Head of caudate nucleus (tissue), 42 donors: ENCODE measurements at regions not wholly inside any gene's neighbourhood (a gene's known extent, or its start where the extent isn't known, plus 50 kb on each side); places are given as distances from the start of the nearest gene placed in this dataset.
A peak's percentile ranks its signal among the peaks of the same experiment; 100 is the strongest.
"Not testable (repeated sequence)": the region's sequence is repeated elsewhere in the genome, so short reads cannot be mapped to it uniquely, and the experiment has no call there.

ENCODE experiments used
- DNase-seq, 42 donors: peaks; one replicate each; pipeline versions ENCODE4 v3.0.0 to v3.0.0-alpha.2; 2020 to 2021; ENCODE audit warnings: mixed read lengths in 7 of 42
- intact Hi-C: fragments of 100-400 bp; cut with DNase I; formaldehyde crosslinking; loops from one replicate; pipeline ENCODE4 v1.15.0; 2022

DNA sequence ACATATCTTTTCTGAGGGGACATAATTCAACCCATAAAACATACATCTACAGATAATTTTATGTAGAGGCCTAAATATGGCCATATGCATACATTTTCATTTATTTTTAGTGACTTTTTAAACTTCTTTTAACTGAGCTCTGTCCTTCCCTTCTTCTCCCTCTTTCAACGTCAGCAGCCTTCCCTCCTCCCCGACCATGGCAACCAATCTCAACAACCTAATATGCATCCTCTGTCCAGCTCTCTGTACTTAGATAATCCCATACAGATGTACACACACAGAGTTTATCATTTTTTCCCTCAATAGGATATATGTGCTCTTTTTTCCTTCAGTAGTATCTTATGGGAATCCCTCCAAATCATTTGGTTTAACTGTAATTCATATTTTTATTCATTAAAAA is 94.3 kb downstream of the CCDC71L start:
- intact Hi-C loops: no loop called here
- no peak for DNase-seq

DNA sequence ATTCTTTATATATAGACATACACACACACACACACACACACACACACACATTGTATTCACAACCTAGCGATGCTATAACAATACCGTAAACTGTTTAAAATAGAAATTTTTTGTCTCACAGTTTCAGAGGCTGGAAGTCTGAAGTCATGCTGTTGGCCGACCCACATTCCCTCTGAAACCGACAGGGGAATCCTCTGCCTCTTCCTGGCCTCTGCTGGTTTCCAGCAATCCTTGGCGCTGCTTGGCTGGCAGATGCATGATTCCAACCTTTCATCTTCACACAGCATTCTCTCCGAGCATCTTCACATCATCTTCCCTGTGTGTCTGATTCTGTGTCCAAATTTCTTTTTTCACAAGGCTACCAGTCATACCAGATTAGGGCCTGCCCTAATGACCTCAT is 94.8 kb downstream of the CCDC71L start:
- DNase-seq: no peak
- intact Hi-C loops: no loop called here

DNA sequence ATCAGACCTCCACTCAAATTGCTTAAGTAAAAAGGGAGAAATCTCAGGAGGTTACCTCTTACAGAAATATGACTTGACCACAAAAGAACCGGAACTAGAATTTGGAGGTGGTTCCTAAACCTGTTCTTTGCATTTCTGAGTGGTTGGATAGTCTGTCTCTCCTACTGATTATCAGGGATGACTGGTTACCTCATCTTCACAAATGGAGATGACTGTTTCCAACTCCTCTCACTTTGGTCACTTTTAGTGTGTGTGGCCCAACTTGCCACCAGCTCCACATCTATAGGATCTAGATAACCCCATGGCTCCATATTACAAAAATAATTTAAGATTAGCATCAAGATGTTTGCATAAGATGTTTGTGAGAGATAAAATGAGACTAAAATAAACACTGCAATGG is 95.5 kb downstream of the CCDC71L start:
- DNase-seq: no peak
- intact Hi-C loops: no loop called here

DNA sequence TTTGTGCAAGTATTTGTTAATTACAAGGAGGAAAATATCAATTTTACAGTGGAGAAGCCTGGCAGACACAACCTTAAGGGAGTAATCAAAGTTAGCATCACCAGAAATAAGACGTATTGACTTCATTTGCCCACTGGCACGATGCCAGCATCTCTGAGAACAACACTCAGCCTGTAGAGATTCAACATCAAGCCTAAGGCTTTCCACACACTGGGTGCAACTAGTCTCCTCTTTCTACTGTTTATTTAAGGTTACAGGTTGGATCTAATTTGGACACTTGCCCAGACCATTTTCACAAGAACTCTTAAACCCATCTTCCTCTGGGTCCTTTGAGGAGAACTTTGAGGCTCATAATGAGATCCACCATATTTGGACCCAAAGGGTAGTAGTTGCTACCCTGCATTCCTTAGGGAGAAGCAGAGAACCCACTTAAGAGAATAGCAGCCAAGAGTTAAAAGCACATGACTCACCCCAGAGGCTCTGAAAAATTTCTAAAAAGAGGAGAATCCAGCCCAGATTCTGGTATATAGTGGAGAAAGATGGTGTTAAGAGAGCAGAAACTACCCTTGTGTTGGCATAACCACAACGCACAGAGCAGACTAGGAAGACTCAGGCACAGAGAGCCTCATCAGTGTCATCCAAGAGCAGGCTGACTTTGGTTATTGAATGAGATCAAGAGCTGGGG is 97.3 kb downstream of the CCDC71L start:
- intact Hi-C loops: no loop called here
- DNase-seq: no peak

DNA sequence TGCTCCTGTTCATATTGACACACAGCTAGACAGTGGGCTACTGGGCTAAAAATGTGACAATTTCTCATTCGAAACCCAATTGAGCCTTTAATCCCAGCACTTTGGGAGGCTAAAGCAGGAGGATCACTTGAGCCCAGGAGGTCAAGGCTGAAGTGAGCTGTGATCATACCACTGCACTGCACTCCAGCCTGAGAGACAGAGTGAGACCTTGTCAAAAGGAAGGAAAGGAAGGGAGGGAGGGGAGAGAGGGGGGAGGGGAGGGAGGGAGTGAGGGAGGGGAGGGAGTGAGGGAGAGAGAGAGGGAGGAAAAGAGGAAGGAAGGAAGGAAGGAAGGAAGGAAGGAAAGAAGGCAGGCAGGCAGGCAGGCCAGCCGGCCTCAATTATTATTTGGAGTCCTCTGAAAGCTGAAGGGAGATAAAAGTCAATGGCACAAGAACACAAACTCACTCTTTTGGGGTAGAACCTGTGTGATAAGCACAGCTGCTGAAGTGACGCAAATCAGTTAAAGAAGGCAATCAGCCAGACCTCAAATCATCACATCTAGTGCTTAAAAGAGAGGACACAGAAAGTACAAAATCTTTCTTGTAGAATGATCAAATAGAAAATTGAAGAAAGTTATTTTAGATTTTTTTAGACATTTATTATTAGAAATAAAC is 98.1 kb downstream of the CCDC71L start:
- DNase-seq: no peak

DNA sequence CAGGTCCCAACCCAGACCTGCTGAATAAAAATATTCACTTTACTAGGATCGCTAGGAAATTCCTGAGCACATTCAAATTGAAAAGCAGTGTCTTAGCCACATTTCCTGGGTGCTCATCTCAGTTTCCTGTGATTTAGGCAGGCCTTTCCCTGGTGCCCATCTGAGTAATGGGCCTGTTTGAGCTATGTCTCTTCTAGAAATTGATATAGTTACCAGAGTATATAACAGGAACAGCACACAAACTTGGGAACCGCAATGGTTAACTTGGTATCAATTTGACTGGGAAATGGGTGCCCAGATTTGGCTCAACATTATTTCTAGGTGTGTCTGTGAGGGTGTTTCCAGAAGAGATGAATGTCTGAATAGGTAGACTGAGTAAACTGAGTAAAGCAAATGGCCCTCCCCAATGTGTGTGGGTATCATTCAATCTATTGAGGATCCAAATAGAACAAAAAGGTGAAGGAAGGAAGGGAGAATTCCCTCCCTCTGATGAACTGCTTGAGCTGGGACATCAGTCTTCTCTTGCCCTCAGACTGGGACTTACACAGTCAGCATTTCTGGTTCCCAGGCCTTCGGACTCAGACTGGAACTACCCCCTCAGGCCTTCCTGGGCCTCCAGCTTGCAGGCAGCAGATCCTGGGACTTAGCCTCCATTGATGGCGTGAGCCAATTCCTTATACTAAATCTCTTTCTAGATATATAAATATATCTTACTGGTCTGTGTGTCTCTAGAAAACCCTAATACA is 99.1 kb downstream of the CCDC71L start:
- no peak for DNase-seq
- intact Hi-C loops: no loop called here

More for the DNA sequence above, 98.1 kb downstream of the CCDC71L start:
- intact Hi-C loops: no loop called here

DNA sequence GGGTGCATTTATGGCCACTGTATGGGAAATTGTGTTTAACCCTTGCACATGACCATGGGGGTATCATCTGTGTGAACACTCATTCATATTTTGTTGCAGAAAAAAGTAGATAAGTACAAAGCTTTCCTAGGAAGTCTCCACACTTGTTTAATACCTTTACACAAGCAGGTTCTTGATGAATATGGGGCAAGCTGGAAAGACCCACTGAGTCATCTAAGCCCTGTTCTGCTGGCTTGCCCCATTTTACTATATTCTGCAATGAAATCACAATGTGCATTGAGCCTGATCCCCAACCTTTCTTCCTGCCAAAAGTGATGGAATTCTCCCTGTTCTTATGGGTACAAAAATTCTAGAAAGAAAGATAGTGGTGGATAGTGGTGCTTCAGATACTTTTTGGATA is 99.8 kb downstream of the CCDC71L start:
- no peak for DNase-seq
- intact Hi-C loops: no loop called here

DNA sequence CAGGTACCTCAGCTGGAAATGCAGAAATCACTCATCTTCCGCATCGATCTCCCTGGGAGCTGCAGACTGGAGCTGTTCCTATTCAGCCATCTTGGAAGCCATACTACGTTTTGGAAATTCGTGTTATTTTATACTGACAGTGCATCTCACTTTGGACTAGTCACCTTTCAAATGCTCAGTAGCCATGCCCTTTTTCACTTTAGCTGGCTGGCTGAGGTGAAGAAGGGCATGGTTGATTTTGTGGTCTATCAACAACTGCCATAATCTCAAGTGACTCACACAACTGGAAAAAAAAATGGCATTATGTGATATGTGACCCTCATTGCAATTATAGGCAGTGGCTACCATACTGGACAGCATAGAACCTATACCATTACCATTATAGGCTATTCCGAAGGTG is 100.5 kb downstream of the CCDC71L start:
- no peak for DNase-seq
- intact Hi-C loops: no loop called here

DNA sequence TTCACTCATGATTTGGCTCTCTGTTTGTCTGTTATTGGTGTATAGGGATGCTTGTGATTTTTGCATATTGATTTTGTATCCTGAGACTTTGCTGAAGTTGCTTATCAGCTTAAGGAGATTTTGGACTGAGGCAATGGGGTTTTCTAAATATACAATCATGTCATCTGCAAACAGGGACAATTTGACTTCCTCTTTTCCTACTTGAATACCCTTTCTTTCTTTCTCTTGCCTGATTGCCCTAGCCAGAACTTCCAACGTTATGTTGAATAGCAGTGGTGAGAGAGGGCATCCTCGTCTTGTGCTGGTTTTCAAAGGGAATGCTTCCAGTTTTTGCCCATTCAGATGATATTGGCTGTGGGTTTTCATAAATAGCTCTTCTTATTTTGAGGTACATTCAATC is 104.7 kb downstream of the CCDC71L start:
- DNase-seq, intact Hi-C loops: not testable (repeated sequence)

DNA sequence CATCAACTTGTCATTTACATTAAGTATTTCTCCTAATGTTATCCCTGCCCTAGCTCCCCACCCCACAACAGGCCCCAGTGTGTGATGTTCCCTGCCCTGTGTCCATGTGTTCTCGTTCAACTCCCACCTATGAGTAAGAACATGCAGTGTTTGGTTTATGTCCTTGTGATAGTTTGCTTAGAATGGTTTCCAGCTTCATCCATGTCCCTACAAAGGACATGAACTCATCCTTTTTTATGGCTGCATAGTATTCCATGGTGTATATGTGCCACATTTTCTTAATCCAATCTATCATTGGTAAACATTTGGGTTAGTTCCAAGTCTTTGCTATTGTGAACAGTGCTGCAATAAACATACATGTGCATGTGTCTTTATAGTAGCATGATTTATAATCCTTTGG is 106.3 kb downstream of the CCDC71L start:
- DNase-seq, intact Hi-C loops: not testable (repeated sequence)

DNA sequence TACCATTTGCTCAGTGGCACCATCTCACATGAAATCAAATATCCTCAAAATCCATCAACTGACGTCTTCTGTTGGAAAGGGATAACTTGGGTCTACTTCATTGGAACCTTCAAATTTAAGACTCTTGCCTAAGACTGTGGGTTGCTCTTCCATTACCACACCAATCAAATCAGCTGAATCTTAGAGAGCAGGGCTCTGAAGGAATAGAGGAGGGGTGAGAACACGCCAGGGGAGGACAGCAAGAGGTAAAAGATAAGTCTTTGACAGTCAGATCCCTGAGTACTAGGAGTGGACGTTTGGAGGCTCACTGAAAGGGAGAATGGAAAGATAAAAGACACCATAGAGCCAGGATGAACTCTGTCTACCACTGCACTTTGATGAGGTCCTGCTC is 107.5 kb downstream of the CCDC71L start:
- DNase-seq: no peak
- intact Hi-C loops: no loop called here

DNA sequence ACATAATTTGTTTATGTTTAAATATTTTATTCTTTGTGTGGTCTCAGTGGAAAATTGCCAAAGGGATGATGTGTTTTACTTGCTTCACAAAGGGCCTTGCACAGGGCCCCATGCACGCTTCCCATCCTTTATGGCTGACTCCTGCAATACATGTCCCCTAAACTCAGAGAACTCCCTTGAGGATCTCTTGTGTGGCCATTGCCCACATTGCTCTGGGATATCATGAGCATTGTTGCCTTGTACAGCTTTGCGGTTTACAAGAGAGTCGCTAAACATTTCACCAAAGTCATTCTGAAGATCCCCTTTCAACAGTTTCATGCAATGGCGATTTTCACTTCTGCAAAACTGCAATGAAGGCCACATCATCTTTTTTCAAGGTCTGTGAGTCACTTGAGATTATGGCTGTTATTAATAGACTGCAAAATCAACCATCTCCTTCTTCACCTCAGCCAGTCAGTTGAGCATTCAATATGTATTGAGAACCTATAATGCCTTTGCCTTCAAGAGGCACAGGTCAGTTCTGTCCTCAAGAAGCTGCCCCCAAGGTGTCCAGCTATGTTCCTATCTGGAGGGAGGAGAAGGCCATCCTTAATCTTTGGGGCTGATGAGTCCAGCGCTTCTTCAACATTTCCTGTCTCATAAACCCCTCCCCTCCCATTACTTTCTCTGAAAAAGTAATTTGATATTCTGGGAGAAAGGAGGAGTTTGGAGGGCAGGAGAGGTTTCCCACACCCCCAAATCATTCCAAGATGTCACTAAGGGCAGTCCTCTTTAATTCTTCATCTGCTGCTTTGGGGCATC is 108.1 kb downstream of the CCDC71L start:
- peak in 9 of 42 donors; percentile 4 to 44 (median 14) for DNase-seq
- intact Hi-C loops: no loop called here

DNA sequence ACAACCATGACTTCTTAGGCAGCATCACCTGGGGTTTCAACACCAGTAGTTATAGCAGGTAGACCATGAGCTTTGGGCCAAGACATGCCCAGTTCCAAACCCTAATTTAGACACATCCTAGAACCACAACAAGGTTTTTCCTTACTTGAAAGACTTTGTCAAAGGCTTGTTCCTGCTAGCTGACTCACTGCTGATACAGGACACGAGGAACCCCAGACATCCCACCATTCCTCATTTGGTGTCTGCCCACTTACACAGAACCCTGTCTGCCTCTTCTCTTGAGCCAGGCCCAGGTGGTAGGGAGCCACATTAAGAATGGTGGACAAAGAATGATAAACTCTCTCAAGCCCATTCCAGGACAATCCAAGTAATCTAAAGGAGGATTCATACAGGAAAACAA is 109.0 kb downstream of the CCDC71L start:
- intact Hi-C loops: no loop called here
- DNase-seq: no peak

DNA sequence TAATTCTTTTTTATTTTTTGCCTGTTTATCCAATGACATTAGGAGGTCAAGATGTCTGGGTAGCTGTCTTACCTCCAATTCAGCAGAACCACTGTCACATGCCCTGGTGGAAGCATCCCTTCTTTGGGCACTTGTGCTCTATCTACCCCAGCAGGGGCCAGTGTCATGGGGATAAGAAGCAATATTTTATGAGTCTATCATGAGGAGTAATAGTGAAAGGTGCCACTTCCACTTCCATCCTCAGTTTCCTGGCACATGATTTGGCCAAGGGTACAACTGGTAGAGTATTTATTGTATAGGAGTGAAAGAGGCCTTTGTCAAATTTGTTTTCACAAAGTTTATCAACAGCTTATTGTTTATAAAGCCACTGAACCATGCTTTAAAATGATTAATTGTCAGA is 112.5 kb downstream of the CCDC71L start:
- DNase-seq: no peak
- intact Hi-C loops: no loop called here

DNA sequence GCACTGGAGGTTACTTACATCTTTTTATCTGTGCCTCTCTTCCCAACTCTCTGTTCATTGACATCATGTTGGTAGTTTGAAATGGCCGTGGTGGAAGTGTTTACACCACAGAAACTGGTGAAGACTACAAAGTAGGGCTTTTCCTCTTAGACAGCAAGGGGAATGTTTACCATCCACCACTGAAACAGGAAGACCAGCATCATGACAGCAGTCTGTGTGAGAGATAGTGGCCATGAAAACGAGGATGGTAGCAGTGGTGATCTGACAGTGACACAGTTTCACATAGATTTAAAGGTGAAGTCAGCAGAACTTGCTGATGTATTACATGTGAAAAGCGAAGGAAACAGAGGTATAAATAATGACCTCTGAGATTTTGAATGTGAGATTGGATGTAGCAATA is 115.7 kb downstream of the CCDC71L start:
- intact Hi-C loops: no loop called here
- DNase-seq: no peak

DNA sequence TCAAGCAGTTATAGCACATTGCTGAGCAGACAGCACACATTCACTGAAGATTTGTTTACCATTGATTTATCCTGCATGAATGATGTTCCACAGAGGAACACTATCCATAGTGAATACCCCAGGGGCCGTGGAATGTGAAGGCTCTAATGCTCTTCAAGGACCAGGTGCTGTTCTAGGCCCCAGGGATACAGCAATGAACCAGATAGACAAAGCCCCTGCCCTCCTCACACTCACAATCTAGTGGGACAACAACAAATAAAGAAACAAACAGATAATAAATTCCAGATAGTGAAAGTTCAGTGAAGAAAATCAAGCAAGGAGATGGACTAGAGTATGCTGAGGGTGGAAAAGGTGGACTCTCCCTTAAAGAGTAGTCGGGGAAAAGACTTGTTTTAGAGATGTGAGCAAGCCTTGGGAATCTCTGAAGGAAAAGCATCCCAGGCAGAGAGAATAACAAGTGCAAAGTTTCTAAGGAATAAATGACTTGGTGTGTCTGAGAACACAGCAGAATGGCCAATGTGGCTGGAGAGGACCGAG is 117.7 kb downstream of the CCDC71L start:
- no peak for DNase-seq
- intact Hi-C loops: no loop called here

DNA sequence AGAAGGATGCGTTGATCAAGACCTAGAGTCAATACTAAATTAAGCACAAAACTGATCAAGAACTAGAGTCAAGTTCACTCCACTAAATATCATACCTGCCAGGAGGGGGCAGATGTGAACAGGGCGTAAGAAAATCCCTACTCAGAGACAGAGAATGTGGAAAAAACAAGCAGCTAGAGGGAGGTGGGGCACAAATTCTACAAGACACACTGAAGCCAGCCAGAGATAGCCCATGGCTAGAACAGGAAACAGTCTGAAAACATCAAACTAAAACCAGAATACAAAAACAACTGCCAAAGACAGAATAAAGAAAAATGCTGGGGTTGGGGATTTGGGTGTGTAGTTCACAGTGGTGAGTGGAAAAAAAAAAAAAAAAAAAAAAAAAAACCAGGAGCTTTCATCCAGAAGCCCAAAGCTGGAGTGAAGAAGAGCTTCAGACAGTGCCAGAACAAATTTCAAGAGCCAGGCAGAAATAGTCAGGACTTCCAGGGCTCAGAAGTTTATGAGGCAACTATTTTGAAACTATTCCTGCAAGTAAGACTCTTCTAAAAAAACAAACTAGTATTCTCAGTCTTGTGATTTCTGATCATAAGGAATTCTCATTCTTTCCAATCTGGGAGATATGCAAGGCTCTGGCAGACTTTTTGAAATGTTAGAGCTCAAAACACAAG is 118.3 kb downstream of the CCDC71L start:
- intact Hi-C loops: no loop called here
- DNase-seq: peak in 9 of 42 donors; percentile 8 to 41 (median 19)

DNA sequence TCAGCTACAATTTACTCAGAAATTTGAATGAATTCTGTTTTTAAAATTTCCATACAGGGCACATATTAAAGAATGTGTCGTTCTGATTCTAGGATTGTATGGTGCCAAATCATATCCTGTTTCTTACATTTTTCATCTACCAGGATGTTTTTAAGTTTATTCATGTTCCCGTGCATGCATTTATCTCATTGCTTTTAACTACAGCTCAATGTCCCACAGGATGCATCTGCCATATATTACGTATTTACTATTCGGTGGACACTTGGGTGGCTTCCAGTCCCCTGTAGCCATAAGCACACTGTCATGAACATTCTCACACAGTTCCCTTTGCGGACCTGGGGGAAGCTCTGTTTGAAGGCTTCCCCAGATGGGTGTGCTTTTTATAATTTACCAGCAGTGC is 122.3 kb downstream of the CCDC71L start:
- intact Hi-C loops: no loop called here
- no peak for DNase-seq

DNA sequence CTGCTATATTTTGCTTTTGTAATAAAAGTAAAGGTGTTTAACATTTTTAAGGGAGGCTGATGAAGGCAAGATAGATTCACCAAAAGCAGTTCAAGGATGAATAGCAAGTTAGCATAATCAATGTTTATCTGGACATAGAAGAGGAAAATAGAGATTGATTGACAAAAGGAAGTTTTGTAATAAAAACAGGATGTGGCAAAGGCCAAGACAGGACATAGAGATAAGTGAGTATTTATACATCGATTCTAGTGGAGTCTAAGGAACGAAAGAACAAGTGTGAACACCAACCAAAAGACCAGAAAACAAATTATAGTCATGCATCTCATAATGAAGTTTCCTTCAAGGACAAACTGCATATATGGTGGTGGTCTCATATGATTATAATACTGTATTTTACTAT is 123.8 kb downstream of the CCDC71L start:
- no peak for DNase-seq
- intact Hi-C loops: no loop called here
